Cardiac fibroblast (primary cell): ENCODE measurements at regions not wholly inside any gene's neighbourhood (a gene's known extent, or its start where the extent isn't known, plus 50 kb on each side); places are given as distances from the start of the nearest gene placed in this dataset.

Experiments used
- DNase-seq, 2 donors: peaks; one replicate each; pipeline versions ENCODE4 v3.0.0 to v3.0.0-alpha.2; 2010; ENCODE audit warnings: low read depth in 2 of 2
- H3K4me3 ChIP-seq, 2 donors: replicated peaks in 1 of 2; 1 replicate in 1 of 2; 2 replicates in 1 of 2; pipeline ENCODE4 v1.5.1; 2011; ENCODE audit warnings: low read depth in 2 of 2, low read length in 2 of 2, mild to moderate bottlenecking in 2 of 2, moderate library complexity in 1 of 2
- CTCF ChIP-seq: IDR thresholded peaks from one replicate; pipeline ENCODE4 v1.5.1; 2011; ENCODE audit warnings: low read depth, mild to moderate bottlenecking, low read length, inconsistent platforms

- no peak for TF ChIP-seq CTCF
- DNase-seq = no peak
- H3K4me3 ChIP-seq = no peak overlapping the region
These were observed 400.5 kb upstream of the FSIP2 start for GRCh38 chr2:185338104-185338503.

- DNase-seq = no peak
- H3K4me3 ChIP-seq = no peak overlapping the region
- TF ChIP-seq CTCF = no peak
These were observed 391.2 kb upstream of the FSIP2 start for GRCh38 chr2:185347445-185347844.

GRCh38 chr2:185360776-185361175 is 377.8 kb upstream of the FSIP2 start:
- no peak for TF ChIP-seq CTCF
- no peak for DNase-seq

GRCh38 chr2:185372188-185372587 is 366.4 kb upstream of the FSIP2 start:
- H3K4me3 ChIP-seq = no peak overlapping the region
- TF ChIP-seq CTCF = no peak
- peak; percentile 0 for DNase-seq

More at GRCh38 chr2:185360776-185361175, 377.8 kb upstream of the FSIP2 start:
- no peak overlapping the region for H3K4me3 ChIP-seq

- no peak for TF ChIP-seq CTCF
- H3K4me3 ChIP-seq = no peak overlapping the region
- no peak for DNase-seq
These were observed 365.4 kb upstream of the FSIP2 start for GRCh38 chr2:185373229-185373628.

- H3K4me3 ChIP-seq = no peak overlapping the region
- no peak for DNase-seq
- TF ChIP-seq CTCF = no peak
These were observed 363.7 kb upstream of the FSIP2 start for GRCh38 chr2:185374878-185375277.

- no peak overlapping the region for H3K4me3 ChIP-seq
- TF ChIP-seq CTCF = no peak
- DNase-seq = no peak
These were observed 362.9 kb upstream of the FSIP2 start for GRCh38 chr2:185375731-185376130.
